GM18499 (cell line): ENCODE measurements at regions not wholly inside any gene's neighbourhood (a gene's known extent, or its start where the extent isn't known, plus 50 kb on each side); places are given as distances from the start of the nearest gene placed in this dataset.

Experiments used
- ATAC-seq: cut with Tn5 transposase; IDR thresholded peaks from one replicate; pipeline ENCODE4 v1.9.1; 2021; ENCODE audit warnings: moderate number of reproducible peaks; ENCODE audit not compliant: insufficient read depth, unreplicated experiment

DNA sequence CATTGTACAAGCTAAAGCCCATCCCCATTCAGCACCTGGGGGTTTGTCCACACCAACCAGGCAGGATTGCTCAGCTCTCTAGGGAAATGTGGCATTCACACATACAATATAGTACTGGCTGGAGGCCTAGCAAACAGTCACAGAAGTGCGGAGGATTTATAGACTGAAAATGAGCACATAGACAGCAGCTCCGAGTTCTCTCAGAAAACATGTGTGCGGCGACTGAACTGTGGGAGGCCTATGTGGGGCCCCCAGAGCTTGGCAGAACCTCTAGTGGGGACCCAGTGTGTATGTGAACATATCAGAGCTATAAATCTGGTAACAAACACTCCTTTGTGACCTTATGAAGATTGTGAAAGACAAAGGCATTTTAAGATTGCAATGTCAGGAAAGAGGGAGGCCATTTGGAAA, 431.1 kb downstream of the DTWD2 start:
- no peak for ATAC-seq

DNA sequence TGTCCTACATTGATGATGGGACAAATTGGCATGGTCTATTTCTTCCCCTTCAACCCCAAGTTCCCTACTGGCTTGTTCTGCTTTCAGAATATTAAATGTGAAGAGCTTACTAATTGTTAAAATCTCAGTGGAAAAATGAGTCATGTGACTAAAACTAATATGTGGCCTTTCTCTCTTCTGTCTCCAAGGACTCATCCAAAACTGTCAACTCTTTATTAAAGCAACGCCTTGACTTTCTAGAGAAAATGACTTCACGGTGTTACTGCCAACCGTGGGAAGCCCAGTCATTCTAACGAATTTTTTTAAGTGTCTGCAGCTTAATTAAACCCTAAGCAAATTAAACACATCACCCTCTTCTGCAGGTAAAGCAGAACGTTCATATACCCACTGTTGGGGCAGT, 431.6 kb downstream of the DTWD2 start:
- ATAC-seq = no peak

DNA sequence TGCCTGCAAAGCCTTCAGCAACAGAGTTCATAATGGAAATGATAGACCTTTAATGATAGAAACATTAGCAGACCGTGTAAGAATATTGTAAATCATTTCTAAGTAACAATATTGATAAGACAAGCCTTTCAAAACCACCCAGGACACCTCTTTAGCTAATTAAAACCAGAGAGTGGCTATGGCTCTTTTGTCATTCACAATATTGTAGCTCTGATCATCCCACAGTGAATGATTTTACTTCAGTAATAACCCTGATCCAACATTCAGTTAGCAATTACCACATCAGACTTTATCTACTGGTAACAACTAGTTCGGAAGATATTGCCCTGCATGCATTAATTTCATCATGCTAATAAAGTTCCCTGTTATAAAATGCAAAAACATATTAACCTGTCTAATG, 432.6 kb downstream of the DTWD2 start:
- no peak for ATAC-seq

DNA sequence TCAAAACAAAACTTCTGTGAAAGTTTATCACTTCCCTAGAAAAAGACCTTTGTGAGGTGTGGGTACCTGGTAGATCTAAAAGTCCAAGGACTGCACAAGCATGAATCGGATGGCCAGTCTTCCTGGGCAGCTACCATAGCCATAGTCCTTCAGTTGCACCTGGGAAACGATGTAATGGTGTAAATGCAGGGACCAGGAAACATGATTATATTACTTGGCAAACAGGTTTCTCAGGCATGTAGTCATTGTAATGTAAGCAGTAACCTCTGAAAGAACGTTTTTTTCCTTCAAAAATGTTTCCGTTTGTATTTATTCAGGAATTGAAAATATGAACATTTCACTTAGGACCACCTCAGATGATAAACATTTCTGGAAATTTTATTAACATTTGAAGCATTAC, 433.4 kb downstream of the DTWD2 start:
- no peak for ATAC-seq

DNA sequence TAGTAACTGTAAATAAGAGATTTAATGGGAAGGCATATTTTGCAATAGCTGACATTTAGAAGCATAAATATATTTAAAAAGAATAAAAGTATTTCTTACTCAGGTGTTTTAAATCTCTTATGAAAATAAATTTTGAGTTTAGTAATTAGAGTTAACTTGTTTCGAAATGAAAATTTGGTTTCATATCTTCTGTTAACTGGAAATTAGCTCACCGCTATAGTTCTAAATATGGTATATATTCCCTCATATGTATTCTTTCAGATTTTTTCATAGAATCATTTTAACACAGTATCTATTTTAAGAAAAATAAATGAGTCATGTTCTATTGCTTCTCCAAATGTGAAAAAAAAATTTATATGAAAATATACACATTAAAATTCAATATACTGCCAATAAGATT, 434.1 kb downstream of the DTWD2 start:
- no peak for ATAC-seq

DNA sequence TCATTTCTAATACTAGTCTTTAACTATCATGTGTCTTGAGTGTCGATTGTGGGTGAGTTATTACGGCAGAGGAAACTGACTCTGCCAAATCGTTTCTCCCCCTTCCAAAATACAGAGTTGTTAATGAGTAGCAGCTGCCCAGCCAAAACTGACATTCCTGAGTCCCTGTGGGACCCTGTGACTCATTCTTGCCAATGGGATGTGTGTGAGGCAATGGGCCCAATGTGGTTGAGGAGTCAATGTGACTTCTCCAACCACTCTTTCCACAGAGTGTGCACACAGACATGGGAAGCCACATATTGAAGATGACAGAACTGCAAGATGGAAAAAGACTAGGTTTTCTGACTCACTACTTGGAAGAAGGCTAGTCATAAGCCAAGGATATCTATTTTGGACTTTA, 434.7 kb downstream of the DTWD2 start:
- no peak for ATAC-seq

DNA sequence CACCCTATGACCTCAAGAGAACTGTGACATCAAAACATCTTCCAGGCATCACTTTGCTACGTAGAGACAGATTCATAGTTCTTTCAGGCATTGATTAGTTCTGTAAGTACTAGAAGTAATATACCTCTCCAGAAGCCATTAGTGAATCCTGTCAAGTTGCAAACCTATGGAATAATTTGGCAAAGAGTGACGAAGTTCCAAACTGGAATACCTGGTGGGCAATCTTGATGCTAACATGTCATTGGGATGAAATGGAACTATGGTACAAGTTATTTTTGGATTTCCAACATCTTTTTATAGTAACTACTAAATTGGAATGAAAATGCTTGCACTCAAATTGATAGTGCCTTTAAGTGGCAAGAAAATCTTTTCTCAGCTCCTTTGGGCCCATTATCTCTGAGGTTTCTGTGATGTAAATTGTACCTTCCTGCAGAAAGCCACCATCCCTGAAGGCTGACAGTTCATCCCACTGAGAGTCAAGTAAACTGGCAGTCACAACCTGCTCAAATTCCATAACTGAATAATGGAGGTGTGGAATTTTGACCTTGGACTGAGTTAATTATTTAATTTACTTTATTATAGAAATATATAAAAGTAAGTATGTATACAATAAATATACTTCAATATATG, 435.5 kb downstream of the DTWD2 start:
- ATAC-seq = no peak

DNA sequence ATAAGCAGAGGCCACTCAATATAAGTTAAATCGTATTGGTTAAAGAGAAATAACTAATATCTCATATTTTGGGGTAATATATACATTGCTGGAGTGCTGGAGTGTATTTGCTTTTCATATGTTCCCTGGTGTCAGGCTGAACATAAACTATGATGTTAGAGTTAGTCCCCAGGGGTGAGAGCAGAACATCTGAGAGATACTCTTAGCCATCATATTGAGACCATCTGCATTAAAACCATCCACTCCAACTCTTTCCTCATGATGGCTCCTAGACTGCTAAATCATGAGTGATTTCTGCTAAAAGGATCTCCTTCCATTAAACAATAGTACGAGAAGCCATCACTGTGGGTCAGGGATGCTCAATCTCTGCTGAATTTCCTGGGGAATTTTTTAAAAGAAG, 436.2 kb downstream of the DTWD2 start:
- ATAC-seq = no peak

DNA sequence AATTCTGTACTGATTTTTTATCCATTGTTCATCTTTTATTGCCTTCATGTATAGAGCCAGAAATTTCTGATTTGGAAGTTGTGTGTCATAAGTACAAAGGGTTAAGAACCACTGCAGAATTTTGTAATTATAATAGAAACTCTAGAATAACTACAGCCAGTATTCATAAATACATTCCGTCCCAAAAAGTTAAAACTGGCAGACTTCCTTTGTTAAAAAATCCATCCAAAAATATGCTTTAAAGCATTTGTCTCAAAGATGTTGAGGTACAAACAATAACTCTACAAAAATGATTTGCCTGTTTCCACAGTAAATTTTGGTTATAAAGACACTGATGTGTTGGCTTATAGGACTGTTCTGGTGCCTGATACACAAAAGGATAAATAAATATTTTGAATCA, 436.6 kb downstream of the DTWD2 start:
- no peak for ATAC-seq

DNA sequence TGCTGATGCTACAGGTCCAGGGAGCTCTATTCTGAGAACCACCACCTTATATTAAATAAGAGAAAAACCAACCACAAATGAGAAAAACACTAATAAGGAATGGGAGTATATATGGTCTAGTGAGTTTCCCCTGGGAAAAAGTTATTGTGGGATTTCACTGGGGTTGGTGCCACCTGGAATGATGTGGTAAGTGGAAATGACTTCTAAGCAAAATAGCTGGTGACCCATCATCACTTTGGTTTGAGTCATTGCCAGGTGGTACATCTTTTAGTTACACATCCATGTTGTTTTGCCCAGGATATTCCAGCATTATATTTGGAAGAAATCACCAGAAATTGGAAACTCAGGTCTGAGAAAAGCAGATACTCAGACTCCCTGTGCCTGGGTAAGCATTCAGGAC, 437.3 kb downstream of the DTWD2 start:
- no peak for ATAC-seq

DNA sequence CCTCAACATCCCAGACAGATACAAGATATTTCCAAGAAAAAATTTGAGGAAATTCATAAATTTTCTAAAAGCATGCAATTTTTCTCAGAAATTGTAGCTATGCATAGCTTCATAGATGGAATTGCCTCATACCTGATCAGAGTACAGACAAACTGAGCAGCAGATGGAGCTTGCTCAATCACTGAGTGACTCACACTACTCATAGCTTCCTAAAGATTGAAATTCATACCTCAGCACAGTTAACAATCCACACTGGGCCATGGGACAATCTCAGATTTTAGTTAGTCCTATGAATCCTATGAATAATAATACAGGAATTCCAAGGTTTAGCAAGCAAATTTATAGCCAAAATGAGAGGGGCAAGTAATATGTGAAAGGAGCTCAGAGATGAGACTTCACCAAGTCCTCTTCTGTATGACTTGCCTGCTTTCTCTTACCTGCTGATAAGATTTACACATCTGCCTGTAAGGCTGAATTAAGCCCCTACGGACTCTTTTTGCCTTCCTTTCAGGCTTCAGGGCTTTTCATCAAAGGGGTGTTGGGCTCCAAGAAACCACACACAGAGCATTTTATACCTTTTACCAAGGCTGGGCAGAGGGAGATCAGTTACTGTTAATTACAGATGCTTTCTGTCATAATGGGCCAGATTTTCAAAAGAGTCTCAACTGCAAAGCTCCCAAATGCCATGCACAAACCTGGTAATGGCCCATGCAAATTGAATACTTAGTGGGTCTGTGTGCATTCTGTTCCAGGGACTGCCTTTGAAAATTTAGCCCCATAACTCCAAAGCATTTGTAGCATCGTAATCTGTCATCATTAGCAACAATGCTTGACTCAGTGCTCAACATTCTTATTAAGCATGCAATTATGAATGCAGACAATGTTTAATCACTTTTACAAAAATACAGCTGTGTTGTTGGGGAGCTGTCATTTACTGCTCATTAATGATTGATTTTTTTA, 439.3 kb downstream of the DTWD2 start:
- ATAC-seq = no peak

DNA sequence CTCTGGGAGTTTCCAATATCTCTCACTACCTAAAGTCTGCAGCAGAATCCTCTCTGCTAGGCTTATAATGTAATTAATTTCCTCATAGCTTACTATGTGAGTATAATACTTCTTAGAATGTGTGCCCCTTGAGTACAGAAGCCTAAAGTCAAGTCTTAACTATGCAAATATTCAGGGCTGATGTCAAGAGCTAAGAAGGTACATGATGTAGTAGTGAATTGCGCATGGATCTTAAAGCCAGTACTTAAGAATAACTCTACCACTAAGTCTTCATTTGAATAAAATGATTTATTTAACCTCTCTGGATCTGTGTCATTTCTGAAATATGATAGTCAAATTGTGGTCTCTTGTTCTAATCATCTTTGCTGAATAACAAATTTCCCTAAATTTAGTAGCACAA, 442.9 kb downstream of the DTWD2 start:
- ATAC-seq = no peak

DNA sequence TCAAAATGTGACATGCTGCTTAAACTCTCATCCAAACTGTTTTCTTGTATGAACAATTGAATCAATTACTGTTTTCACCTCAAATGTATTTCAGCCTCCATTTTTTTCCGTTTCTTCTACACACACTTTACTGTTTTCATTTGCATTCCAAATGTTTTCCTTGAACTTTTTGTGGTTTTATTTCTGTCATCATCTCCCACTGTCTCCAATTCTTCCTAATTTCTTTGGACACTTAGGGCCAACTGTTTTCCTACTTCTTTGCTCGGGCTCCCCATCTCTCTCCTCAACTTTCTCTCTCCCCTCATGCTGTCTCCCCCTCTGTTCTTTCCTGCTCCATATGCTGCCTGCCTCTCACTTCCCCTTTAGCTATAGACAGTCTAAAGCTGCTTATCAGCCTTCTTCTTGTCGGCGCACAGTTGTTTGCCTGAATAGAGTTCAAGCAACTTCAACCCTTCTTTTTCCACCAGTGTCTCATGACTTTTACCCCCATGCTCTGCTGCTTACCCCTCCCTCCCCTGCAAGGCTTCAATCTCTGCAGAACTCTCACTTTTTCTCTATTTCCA, 443.4 kb downstream of the DTWD2 start:
- no peak for ATAC-seq

DNA sequence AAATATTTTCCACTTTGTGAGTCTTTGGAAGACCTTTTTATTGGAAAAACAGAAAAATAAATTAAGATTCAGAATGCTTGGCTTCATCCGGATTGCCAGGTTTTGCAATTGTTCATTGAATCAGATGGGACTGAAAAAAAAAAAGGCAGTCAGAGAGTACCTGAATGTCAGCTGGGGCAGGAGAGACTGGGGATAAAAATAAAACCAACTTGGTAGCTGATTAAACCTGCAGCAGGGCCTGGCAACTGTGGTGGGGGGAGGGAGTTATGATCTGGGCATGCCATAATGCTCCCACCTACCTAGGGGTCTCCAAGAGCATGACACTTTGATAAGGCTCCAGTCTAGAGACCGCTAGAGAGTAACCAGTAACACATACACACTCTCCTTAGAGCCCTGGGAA, 454.4 kb downstream of the DTWD2 start:
- no peak for ATAC-seq

DNA sequence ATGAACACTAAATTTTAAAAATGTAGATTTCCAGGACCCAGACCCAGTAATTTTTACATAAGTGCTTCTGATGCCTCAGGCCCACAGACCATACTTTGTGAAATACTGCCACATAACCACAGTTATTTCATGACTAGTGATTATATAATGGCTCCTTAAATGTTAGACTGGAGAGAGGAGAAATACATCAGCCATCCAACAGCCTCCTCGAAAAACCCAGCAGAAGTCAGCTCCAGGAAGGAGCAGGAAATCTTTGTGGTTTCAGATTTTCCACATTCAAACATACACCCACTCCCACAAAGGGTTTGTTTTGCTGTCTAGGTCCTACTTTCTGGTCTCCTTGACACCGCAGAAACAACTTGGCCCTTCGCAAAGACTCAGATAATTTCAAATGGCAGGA, 455.2 kb downstream of the DTWD2 start:
- ATAC-seq = no peak

DNA sequence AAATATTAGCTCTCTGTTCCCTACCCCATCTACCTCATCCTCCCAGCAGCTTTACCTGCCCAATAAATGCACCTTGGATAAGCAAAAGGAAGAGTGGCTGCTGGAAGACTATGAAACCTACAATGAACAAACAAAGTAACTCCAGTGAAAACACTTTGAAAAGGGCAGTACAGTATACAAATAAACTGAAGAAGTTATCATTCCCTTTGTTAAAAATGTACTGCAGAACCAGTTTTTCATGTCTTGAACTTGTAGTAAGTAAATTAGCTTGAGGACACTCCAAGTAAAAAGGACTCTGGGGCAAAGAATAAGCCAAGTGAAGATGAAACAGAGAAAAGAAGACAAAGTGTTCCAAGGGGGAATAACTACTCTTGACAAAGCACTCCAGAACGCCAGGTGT, 457.1 kb downstream of the DTWD2 start:
- no peak for ATAC-seq

DNA sequence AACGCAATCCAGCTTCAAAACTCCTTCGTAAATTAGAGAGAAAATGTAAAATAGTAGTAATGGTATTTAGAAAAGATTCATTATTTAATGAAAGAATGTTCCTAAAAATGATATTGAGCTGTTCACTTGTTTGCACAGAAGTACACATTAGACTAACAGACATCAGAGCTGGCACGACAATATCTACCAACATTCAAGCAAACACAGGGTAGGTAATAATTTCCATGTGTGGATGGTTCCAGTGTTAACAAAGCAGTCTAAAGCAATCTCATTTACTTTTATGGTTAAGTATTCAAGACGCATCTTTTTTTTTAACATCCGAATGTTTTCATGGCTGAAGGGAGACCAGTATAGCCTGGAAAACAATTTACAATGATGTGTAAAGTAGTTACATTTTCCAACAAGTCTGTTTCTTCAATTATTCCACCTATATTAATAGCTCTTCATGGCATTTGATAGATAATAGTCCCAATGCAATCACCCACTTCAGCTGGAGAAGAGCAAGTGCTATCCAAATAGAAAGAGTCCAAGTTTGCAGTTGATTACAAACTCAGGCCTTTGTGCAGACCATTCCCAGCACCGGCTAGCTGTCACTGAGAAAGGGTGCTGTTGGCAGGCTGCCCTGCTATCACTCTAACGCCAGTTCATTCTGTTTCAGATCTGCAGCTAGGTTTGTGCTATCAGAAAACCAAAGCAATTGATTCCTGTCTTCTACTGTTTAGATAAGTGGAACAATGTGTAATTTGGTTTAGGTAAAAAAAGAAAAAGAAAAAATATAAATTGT, 458.8 kb downstream of the DTWD2 start:
- no peak for ATAC-seq

DNA sequence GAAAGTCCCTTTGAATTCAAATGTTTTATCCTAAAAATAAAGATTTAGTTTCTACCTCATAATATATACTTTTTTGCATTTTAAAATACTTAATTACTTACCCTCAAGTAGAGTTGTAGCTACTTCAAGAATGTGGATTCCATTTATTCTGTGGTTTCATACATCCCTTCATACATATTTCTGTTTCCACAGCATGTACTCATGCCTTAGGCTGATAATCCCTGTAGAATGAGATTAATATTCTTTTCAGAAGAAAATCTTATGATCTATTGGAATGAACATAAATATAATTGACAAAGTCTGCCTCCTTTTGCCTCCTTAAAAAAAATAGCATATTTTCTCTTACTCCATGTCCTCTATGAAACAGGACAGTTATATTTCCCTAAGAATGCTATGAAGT, 465.7 kb downstream of the DTWD2 start:
- no peak for ATAC-seq

DNA sequence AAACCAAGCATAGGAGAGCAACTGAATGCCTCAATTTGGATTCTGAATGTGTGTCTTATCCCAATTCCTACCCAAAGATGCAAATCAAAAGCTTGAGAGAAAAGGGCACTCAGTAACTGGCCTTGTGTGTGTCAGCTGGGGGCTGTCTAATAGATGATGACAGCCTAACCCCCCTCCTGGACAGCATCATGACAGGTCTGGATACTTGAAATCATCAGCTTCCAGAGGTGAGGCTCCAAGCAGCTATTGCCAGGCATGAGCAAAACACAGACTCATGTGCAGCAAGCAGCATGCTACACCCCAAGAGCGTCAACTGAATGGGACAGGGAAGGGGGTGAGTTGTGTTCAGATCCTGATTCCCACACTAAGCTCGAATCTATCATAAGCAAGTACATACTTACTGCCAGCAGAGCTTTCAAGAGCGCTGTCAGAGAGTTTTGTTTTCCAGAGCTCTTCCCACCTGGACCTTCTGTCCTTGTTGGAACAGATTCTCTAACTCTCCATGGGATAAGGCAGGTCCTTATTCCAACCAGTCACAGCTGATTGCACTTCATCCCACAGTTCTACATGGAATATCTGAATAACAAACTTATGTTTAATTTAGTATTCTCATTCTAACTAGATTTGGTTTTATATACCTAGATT, 467.5 kb downstream of the DTWD2 start:
- ATAC-seq = no peak

DNA sequence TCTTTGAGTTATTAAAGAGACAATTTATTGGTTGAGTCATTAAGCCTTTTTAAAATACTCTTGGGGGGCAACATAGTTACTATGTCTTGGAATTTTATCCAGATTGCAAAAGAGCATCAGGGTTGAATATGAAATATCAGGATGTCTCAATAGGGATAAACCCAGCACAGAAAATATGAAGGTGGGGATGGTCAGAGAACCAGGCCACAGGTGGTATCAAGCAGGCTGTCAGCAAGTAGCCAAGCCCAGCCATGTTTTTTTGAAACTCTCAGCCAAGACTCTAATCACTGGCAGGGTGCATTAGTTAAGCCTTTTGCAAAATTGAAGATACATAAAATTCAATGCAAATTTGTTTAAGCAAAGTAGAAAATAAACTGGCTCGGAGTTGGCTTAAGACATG, 468.9 kb downstream of the DTWD2 start:
- no peak for ATAC-seq
